Colon (tissue), 2 donors: ENCODE measurements at regions not wholly inside any gene's neighbourhood (a gene's known extent, or its start where the extent isn't known, plus 50 kb on each side); places are given as distances from the start of the nearest gene placed in this dataset.
"Not testable (repeated sequence)": the region's sequence is repeated elsewhere in the genome, so short reads cannot be mapped to it uniquely, and the experiment has no call there.

Experiments
- FAIRE-seq: peaks from 2 replicates; lab custom pipeline; 2012; peaks lifted over from hg19 to GRCh38; lab: Jason Lieb, UNC
- donor health status: control.
- donor health status: control.

DNA sequence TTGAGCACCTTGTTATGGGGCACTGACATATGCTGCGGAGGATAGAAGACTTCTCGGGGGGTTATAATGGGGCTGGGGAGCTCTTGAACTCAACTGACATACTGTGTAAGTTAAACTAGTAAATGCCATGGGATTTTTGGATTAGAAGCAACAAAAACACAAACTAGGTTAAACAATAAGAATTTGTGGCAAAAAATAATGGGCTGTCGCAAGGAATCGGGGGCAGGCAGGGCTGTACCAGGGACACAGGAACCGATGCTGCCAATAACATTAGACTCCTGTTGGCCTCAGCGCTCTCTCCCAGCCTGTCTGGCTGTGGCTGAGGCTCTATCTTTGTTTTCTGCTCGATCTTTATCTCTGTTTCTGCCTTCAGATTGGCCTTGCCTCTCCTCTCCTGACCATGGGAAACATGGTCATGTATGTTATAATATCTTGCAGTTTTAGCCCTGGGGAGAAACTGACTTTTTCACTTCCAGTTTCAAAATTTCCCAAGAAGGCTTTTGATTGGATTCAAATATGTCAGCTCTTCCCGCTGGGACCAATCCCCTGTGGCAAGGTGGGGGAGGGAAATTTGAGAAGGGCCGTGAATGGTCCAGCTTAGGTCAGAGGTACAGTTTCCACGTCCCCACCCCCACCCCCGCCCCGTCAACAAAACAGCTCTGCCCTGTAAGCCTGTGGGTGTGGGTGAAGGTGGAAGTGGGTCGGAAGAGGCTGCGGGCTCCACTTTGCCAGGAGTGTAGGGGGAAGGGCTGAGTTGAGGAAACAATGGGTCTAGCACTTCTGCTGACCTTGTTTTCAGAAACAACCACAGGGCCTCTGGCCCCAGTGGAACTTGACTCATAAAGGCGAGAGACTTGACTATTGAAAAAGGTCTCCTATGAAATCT lies 161.1 kb upstream of the TBL1XR1 start:
- no peak for FAIRE-seq

DNA sequence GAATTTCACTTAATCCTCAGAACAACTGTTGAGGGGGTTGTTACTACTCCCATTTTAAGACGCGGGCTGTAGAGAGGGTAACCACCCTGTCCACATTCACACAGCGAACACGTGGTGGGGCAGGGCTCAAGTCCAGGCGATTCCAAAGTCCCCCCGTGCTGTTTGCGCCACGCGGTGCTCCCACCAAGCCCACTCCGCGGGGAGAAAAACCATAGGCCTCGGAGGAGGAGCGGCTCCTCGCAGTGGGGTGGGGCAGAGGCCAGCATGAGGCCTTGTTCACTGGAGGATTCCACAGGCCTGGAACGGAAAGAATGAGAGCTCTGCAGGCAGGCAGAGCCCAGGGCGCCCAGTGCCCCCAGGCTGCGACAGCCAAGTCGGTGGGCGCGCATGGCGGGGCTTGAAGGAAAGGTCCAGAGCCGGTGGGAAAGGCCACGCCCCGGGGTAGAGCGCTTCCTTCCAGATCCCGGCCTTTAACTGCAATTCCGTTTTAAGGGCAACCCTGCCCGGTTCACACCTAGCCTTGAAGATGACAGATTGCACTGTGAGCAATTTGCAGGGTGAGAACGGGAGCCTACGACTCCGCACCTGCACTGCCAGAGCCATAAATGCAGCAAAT lies 161.8 kb upstream of the TBL1XR1 start:
- no peak for FAIRE-seq

DNA sequence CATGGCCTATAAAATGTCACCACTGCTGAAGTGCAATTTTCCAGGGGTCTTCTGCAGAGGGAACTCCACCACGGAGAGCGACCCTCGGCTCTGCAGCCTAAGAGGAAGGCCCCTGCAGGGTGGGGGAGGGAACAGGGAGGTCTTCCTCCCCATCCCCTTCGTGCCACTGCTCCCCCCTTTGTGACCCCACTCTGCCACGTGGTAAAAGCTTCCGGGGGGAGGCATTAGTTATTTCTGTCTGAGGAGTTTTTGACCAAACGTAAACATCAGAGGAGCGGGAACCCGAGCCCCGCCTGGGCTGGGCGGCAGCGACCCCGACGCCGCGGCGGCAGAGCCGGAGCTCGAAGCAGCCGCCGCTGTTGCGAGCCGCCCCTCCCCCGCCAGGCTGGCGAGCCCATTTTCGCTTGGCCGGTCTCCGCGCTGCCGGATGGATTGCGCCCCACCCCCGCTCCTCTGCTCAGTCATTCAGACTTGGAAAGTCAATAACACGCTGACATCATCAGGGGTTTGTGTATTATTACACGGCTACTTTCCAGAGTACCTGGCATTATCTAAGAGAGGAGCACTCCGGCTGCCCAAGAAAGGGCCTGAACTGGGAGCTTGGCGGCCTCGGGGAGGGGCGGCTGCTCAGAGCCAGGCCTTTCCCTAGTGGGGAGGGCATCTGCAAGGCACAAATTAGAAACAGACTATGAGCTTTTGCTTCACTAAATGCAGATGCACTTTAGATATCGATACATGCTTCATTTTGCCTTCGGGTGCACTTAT lies 162.5 kb upstream of the TBL1XR1 start:
- FAIRE-seq, result no peak

DNA sequence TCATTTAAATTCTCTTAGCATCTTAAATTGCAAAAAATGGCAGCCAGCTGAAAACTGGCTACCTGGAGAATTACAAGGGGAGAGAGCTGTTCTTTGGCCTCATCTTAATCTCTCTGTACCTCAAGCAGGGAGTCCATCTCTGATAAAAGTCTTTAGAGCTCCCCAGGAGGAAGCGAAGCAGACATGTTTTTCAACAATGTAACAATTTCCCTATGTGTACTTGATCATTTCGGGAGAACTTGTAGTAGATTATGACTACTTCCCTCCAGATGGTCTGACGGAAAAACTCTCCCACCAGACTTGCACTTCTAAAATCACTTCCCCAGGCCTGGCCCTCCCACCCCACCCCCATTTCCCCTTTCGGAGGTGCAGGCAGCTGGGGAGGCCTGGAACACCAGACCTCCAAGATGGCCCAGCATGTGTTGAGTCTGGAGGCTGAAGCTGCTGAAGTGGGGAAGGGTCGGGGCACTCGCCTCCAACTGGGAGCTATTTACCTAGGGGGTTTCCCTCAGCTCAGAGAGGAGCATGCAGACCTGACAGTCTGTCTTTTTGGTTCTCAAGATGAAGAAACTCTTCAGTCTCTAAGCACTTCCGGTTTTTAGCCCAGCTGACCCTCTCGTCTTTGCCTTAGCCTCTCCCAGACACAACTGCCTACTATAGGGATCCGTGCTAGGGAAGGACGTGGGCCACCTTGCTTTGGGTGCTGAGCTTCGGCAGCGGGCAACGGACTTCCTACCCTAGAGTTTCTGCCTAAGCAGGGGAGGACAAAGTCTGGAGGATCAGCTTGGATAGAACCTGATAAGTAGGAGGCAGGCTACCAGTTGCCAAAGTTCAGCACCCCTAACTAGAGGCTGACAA lies 164.0 kb upstream of the TBL1XR1 start:
- no peak for FAIRE-seq

DNA sequence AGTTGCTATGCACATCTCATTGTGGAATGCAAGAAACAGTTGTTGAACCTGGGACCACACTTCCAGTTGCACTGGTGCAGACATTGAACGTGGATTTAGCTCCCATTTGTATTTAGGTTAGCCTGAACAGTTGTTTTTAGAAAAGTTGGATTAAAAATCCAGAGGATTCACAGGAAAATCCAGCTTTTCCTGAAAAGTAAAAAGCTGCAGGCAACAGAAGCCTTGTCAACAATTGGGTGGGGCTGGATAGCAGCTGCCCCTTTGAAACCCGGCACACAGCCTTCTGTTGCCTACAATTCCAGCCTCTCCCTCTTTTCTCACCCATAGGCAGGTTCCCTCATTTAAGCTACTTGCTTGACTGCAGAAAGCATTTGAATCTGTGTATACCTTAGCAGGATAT lies 165.3 kb upstream of the TBL1XR1 start:
- no peak for FAIRE-seq

DNA sequence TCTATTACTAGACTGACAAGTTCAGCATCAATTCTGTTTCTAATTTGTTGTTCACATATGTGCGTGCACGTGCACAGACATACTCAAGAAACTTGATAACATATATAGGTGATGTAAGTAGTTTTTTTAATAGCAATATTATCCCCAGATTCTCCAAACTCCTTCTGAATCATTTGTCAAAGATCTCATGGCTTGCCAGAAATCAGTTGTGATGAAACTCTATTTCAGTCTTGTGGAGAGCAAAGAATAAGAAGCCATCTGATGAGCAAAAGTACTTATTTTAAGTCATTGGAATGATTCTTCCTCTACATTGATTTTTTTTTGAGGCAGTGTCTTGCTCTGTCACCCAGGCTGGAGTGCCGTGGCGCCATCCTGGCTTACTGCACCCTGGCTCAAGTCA lies 167.0 kb upstream of the TBL1XR1 start:
- no peak for FAIRE-seq

DNA sequence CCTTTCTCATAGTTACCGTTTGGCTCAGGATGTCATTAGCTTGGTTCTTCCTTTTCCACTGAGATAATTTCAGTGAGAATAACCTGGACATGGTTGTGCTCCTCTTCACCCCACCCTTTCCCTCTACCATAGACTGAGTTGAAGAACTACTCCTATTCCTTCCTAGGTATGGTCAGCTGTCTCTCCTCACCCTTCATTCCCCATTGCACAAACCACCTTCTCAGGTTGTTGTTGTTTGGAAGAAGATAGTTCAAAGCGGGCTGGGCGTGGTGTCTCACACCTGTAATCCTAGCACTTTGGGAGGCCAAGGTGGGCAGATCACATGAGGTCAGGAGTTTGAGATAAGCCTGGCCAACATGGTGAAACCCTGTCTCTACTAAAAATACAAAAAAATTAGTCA lies 168.0 kb upstream of the TBL1XR1 start:
- FAIRE-seq, result not testable (repeated sequence)

DNA sequence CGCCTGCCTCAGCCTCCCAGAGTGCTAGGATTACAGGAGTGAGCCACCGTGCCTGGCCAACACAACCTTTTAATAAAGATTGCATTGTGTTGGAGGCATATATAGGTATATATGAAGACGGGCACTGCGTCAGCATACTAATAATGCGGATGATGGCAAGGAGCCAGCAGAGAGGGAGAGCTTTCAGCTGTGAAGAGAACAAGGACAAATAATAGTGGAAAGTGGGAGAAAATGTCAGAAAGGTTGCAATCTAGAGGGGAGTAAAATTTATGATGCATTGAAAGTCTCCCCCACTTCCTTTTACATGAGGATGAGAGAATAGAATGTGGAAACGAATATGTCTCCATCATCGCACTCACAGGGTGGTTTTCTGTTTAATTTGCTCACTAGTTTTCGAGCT lies 170.5 kb upstream of the TBL1XR1 start:
- FAIRE-seq, result no peak

DNA sequence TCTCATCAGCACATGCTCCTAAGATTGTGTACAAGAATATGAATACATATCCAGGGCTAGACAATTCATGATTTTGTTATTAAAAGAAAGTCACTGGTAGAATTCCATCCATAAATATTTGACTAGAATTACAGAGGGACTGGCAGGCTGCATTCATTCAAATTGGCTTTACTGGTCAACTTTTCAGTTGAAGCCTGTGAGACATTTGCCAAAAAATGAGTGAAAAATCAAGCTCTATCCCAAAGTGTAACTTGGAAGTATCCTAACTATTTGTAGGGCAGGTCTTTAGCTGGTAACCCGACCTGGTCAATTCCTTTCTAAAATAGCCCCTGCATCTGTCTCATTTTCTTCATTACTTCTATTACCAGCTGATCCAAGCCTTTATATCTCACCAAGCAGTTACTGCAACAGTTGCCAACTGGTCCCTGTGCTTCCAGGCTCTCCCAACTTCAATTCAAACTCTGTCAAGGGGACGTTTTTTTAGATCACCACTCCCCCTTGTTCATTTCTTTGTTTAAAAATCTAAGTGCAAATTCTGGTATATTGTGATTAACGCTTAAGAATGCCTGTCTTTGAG lies 173.1 kb upstream of the TBL1XR1 start:
- FAIRE-seq, result no peak

DNA sequence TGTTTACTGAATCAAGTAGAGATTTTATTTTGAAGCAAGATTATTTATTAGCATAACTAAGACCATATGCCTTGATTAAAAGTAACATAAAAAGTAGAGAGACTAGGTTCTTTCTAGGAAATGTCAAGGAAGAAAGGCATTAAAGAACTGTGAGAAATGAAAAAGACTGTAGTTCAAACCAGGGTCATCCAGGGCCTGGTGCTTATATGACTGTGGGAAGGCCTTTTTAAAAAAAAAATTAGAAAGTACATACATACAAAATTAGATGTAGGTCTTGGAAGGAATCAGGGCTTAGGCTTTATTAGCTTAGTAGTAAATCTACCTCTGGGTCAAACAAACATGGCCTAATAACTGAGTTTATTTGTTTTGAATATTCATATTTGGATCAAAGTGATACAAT lies 173.9 kb upstream of the TBL1XR1 start:
- no peak for FAIRE-seq

DNA sequence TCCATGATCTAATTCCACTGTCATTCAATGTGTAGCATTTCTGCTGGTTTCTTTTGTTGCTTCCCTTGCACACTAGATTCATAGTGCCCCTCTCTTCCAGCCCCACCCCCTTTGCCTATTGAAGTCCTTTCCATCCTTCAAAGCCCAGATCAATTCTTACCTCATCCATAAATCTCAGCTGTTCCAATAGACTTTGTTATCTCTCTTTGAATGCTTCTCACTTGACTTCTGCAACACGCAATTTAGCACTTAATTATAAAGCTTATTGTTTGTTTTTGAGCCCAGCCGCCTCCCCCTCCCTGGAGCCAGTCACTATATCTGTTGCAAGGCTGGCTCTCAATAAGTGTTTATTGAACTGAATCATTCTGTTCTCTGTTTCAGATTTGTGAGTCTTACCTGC lies 174.6 kb upstream of the TBL1XR1 start:
- no peak for FAIRE-seq

DNA sequence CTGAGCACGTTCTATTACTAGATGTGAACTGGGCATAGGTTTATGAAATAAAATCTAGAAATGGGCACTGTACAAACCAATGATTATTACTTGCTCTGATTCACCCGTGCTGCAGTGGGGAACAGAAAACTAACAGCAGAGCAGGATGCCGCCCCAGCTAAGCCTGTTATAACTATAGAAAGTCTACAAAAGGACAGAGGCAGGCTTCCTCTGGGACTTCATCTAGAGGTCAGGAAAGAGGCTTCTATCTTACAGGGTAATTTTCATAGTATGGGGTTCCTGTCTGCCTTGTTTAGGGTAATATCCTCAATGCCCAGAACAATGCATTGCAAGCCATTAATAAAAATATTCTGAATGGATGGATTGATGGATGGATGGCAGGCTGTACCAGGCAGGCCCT lies 177.0 kb upstream of the TBL1XR1 start:
- FAIRE-seq, result no peak

DNA sequence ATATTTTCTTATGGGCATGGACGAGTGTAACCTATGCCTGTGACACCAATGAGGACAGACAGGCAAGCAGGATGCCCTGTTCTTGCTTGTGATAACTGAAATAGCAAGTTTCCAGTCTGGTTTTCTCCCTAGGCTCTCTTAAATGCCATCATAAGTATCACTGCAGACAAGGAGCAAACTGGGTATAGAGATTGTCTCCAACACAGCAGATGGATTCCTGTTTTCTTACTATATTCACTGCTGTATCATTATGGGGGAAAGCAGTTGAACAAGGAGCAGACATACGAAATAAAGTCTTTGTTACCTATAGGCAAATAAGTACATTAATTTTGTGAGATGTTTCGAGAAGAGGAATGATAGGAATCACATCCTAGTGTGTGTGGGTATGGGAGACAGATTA lies 178.0 kb upstream of the TBL1XR1 start:
- no peak for FAIRE-seq

DNA sequence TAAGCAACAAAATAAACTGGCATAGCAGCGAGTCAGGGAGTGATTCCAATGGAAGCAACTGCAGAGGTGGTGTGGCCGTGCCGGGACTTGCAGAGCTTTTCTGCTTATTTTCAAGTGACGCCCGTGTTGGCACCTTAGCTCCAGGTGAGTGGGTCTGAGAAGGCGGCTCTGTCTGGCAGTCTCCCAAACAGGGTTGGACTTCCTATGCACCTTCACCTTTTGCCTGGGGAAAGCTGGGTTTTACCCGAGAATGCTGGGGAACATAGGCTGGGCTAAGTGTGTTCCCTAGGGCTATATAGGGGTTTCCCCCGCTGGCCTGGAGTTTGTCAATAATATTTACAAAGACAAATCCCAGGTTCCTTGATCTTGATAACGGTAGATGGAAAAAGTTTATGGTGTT lies 179.9 kb upstream of the TBL1XR1 start:
- no peak for FAIRE-seq

DNA sequence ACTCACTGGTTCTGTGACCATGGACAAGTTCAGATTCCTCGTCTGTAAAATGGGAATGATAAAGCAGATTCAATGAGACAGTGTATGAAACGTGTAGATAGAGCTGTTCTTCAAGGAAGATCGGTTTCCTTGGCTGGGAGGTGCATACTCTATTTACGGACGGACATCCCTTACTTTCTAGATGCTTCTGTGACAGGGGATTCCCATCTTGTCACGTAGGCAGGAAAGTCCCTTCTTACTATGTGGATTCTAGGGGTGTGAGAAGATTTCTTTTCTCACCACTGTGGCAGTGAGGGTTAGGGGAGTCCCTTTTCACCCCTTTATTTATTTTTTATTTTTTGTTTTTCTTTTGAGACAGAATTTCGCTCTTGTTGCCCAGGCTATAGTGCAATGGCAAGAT lies 180.9 kb upstream of the TBL1XR1 start:
- no peak for FAIRE-seq

DNA sequence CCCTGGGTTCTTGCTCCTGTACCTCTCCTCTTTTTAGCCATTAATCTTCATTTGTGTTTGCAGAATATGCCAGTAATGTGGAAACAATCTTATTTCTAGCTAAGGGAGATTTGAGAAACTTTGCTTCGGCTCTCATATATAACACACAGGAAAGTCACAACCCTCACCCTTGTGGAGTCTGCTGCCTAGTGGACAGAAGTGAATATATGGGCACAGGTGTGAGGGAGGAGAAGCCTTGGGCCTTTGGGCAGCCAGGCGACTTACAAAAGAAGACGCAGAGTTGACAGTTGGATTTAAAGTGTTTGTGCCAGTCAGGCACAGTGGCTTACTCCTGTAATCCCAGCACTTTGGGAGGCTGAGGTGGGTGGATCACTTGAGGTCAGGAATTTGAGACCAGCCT lies 181.8 kb upstream of the TBL1XR1 start:
- no peak for FAIRE-seq

DNA sequence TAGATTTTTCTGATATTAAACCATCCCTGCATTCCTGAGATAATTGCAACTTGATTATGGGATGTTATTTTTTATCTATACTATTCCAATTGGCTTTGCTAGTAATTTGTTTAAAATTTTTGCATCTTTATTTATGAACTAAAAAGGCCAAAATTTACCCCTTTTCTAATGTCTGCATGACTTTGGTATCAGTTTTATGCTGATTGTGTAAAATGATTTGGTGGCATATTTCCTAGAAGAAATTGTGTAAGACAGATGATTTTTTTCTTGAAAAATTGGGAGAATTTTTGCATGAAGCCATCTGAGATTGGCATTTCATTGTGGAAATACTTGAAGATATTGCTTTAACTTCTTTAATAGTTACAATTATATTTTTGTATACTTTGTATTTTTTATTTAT lies 183.8 kb upstream of the TBL1XR1 start:
- FAIRE-seq, result no peak

DNA sequence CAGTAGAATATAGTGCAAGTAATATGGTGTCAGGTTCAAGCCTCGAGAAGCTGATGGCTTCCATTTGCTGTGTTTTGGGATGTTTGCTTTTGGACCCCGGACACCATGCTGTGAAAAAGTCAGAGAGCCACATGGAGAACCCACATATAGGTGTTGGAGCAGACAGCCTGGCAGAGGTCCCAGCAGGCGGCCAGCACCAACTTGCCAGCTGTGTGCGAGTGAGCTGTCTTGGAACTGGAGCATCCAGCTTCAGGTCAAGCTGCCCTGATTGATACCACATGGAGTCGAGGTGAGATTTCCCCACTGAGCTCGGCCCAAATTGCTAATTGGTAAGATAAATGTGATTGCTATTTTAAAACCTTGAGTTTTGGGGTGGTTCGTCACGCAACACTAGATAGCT lies 185.7 kb upstream of the TBL1XR1 start:
- FAIRE-seq, result no peak

DNA sequence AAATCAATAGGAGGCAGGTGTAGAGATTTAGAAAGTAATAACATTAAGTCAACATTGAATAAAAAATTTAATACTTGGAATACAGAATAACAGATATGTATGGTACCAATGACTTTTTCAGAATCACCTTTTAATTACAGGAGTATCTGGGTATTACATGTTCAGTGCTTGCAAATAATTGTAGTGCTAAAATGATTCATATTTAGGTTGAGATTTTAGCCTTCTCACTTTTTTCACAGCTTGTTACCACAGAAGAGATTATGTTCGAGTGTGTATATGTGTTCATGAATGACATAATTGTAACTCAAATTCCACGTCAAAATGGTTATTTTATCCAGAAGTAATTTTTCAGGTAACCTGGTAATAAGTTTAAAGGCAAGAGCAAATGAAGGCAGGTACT lies 187.9 kb upstream of the TBL1XR1 start:
- FAIRE-seq, result no peak

DNA sequence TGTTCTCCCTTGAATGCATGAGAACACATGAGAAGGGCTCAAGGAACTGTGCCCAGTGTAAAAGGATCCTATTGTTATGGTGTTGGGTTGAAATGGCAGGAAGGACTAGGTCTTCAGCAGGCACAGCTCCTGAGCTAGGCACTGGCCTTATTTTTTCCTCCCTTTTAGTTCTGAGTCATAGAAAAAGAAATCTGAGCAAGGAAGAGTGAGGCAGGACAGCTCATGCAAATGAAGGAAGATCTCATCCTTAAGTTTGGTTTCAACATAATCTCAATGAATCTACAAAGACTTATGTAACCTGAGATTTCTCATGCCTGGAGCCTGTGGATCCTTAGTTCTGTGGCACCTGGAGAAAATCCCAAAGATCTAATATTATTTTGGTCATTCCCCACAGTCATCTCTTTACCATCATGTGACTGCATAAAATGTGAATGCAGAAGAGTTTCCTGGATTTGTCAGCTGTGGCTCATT lies 188.6 kb upstream of the TBL1XR1 start:
- FAIRE-seq, result no peak

DNA sequence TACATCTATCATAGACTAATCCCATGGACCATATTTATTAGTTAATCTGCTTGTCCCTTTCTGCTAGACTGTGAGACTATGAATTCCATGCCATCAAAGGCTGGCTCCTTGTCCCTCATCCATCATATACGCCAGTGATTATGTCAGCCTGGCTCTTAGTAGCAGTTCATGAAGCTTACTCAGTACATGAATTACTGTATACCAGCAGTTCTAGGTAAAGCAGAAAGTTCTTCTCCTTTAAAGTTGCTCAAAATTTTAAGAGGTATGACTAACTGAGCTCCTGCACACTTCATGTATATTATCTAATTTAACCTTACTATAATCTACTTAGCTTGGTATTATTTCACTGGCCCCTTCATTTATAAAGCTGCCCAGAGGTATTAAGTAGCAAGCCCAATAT lies 190.9 kb upstream of the TBL1XR1 start:
- no peak for FAIRE-seq
